ENCODE measurements at regions not wholly inside any gene's neighbourhood (a gene's known extent, or its start where the extent isn't known, plus 50 kb on each side); places are given as distances from the start of the nearest gene placed in this dataset.

DNA sequence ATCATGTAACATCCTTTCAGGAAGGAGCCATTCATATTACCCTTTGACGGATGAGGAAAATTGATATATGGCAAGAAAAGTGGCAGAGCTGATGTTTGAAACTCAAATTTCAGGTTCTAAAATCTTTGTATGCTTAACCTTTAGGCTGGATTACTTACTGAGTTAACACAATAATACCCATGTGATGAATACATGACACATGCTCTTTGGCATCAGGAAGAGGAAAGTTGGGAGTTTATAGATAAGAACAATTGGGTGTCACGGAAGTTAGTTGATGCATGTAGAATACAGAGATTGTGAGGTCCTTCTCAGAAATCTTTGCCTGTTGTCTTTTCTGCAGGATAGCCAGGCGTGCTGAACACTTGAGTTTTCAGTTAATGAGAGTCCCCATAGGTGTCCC lies 572.1 kb upstream of the POM121L12 start:
- H3K4me3 ChIP-seq (ENCODE audit: insufficient read depth, low read depth, low read length): no peak overlapping the region
- no peaks in the 10 kb centered on the region for H3K79me1 ChIP-seq (ENCODE audit: low read depth in 1 of 2, low read length in 2 of 2)
- no peak overlapping the region for H2AK5ac ChIP-seq (ENCODE audit: low read depth, low read length)
- no peak overlapping the region for H3K4me2 ChIP-seq (ENCODE audit: low read depth, low read length)
- no peak overlapping the region for H3K18ac ChIP-seq (ENCODE audit: low read depth, low read length)
- H3K9me1 ChIP-seq (ENCODE audit: insufficient read depth, low read length): no peaks in the 10 kb centered on the region
- no peak overlapping the region for H4K8ac ChIP-seq (ENCODE audit: low read depth in 2 of 2, low read length in 2 of 2)
- H3K27ac ChIP-seq (ENCODE audit: insufficient read depth, low read length): no peak overlapping the region
- DNase-seq (no peak), ATAC-seq (ENCODE audit: low read depth) (no peak)
- H2BK20ac ChIP-seq (ENCODE audit: low read depth, low read length): no peak overlapping the region
- in situ Hi-C loops (cut with MboI; ENCODE audit: low sequenced_read_pairs) (no loop called here), dilution Hi-C loops (cut with HindIII; ENCODE audit: low sequenced_read_pairs, unreplicated experiment) (no loop called here), intact Hi-C loops (cut with micrococcal nuclease) (no loop called here)
- POLR2A ChIA-PET (ENCODE audit: unreplicated experiment): no interaction called here
- CTCF ChIA-PET: no interaction called here
- no peak overlapping the region for H3K14ac ChIP-seq (replicated peaks; ENCODE audit: low read depth, low read length)
- no peak overlapping the region for H2BK15ac ChIP-seq (ENCODE audit: low read depth, low read length)
- H3K27me3 ChIP-seq (ENCODE audit: control insufficient read depth, insufficient read depth, low read length): no peaks in the 10 kb centered on the region
- TF ChIP-seq MAFK (IDR thresholded peaks at IDR 0.05; ENCODE audit: low read depth, low read length): no peak
- no peak for TF ChIP-seq SMC3 (IDR thresholded peaks at IDR 0.05; ENCODE audit: low read depth, low read length)
- TF ChIP-seq MAZ (IDR thresholded peaks at IDR 0.05; ENCODE audit: borderline replicate concordance, low read depth, low read length): no peak
- TF ChIP-seq RCOR1 (IDR thresholded peaks at IDR 0.05; ENCODE audit: insufficient replicate concordance, low read length): no peak
- TF ChIP-seq CEBPB (IDR thresholded peaks at IDR 0.05; ENCODE audit: low read depth, low read length): no peak
- no peak for TF ChIP-seq POLR2A (IDR thresholded peaks at IDR 0.05; ENCODE audit: low read depth, low read length)
- TF ChIP-seq, protein P1, sequence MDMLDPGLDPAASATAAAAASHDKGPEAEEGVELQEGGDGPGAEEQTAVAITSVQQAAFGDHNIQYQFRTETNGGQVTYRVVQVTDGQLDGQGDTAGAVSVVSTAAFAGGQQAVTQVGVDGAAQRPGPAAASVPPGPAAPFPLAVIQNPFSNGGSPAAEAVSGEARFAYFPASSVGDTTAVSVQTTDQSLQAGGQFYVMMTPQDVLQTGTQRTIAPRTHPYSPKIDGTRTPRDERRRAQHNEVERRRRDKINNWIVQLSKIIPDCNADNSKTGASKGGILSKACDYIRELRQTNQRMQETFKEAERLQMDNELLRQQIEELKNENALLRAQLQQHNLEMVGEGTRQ (IDR thresholded peaks at IDR 0.05; ENCODE audit: low read depth, low read length): no peak
- TF ChIP-seq RFX5 (IDR thresholded peaks at IDR 0.05; ENCODE audit: low read depth, low read length): no peak
- no peak for TF ChIP-seq MXI1 (IDR thresholded peaks at IDR 0.05; ENCODE audit: borderline replicate concordance, low read depth, low read length)
- TF ChIP-seq BHLHE40 (IDR thresholded peaks at IDR 0.05; ENCODE audit: low read depth, low read length): no peak
- TF ChIP-seq, protein P2, sequence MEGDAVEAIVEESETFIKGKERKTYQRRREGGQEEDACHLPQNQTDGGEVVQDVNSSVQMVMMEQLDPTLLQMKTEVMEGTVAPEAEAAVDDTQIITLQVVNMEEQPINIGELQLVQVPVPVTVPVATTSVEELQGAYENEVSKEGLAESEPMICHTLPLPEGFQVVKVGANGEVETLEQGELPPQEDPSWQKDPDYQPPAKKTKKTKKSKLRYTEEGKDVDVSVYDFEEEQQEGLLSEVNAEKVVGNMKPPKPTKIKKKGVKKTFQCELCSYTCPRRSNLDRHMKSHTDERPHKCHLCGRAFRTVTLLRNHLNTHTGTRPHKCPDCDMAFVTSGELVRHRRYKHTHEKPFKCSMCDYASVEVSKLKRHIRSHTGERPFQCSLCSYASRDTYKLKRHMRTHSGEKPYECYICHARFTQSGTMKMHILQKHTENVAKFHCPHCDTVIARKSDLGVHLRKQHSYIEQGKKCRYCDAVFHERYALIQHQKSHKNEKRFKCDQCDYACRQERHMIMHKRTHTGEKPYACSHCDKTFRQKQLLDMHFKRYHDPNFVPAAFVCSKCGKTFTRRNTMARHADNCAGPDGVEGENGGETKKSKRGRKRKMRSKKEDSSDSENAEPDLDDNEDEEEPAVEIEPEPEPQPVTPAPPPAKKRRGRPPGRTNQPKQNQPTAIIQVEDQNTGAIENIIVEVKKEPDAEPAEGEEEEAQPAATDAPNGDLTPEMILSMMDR (conservative IDR thresholded peaks at IDR 0.05; ENCODE audit: low read depth, low read length): no peak
- TF ChIP-seq, protein P3, sequence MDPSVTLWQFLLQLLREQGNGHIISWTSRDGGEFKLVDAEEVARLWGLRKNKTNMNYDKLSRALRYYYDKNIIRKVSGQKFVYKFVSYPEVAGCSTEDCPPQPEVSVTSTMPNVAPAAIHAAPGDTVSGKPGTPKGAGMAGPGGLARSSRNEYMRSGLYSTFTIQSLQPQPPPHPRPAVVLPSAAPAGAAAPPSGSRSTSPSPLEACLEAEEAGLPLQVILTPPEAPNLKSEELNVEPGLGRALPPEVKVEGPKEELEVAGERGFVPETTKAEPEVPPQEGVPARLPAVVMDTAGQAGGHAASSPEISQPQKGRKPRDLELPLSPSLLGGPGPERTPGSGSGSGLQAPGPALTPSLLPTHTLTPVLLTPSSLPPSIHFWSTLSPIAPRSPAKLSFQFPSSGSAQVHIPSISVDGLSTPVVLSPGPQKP (IDR thresholded peaks at IDR 0.05; ENCODE audit: borderline replicate concordance, low read depth, low read length): no peak
- TF ChIP-seq NFE2L2 (IDR thresholded peaks at IDR 0.05; ENCODE audit: low read depth, low read length): no peak
- no peak overlapping the region for H2BK5ac ChIP-seq (ENCODE audit: low read depth, low read length, poor library complexity, severe bottlenecking)
- H3K56ac ChIP-seq (ENCODE audit: extremely low read depth, insufficient read depth, low read length): no peak overlapping the region
- H3K36me3 ChIP-seq (ENCODE audit: control insufficient read depth, insufficient read depth, low read length): no peaks in the 10 kb centered on the region
- no peak overlapping the region for H2AFZ ChIP-seq (replicated peaks; ENCODE audit: low read length, poor library complexity)
- H4K20me1 ChIP-seq (ENCODE audit: insufficient read depth, low read length): no peaks in the 10 kb centered on the region
- no peak overlapping the region for H4K91ac ChIP-seq (ENCODE audit: insufficient read depth, low read depth, low read length)
- no TSS peak for BruUV-seq (replicated peaks)
- H3K4me1 ChIP-seq (ENCODE audit: control insufficient read depth, insufficient read depth, low read length): no peaks in the 10 kb centered on the region
- H3K9me3 ChIP-seq (ENCODE audit: control insufficient read depth, insufficient read depth, low read length): peaks cover 14% of the 10 kb centered on the region
- H3K4ac ChIP-seq (ENCODE audit: low read depth, low read length): no peak overlapping the region
- no CpG with 5 or more reads among the region's 3 CpGs for WGBS, 2 experiments (ENCODE audit: extremely low coverage in 2 of 2, insufficient read length in 1 of 2)
- H3K9ac ChIP-seq (ENCODE audit: low read depth, low read length): no peak overlapping the region
- no peak overlapping the region for H4K5ac ChIP-seq (ENCODE audit: low read depth, low read length)
- H2BK120ac ChIP-seq (ENCODE audit: low read depth, low read length): no peak overlapping the region
- no peak overlapping the region for H3K23ac ChIP-seq (ENCODE audit: low read depth, low read length)
- H2AK9ac ChIP-seq (replicated peaks; ENCODE audit: low read depth, low read length, poor library complexity): no peak overlapping the region
